NCI-H510A (cell line): ENCODE measurements at regions not wholly inside any gene's neighbourhood (a gene's known extent, or its start where the extent isn't known, plus 50 kb on each side); places are given as distances from the start of the nearest gene placed in this dataset.

Source experiments
- DNase-seq: peaks from one replicate; lab custom pipeline; 2025; lab: John Stamatoyannopoulos, UW

- no peak for DNase-seq
Measured at GRCh38 chr15:69893086-69893485, 204.6 kb downstream of the TLE3 start.

- no peak for DNase-seq
Measured at GRCh38 chr15:69893863-69894262, 203.9 kb downstream of the TLE3 start.

- no peak for DNase-seq
Measured at GRCh38 chr15:69895202-69895601, 202.5 kb downstream of the TLE3 start.

GRCh38 chr15:69896606-69897005 is 201.1 kb downstream of the TLE3 start:
- no peak for DNase-seq

- DNase-seq, result no peak
Measured at GRCh38 chr15:69897061-69897460, 200.7 kb downstream of the TLE3 start.

GRCh38 chr15:69897471-69898237 is 200.1 kb downstream of the TLE3 start:
- no peak for DNase-seq

- no peak for DNase-seq
Measured at GRCh38 chr15:69898243-69898642, 199.5 kb downstream of the TLE3 start.

GRCh38 chr15:69902414-69903062 is 195.2 kb downstream of the TLE3 start:
- no peak for DNase-seq

- no peak for DNase-seq
Measured at GRCh38 chr15:69903470-69904469, 193.9 kb downstream of the TLE3 start.

GRCh38 chr15:69906256-69907185 is 191.2 kb downstream of the TLE3 start:
- DNase-seq, result no peak

GRCh38 chr15:69908060-69908459 is 189.7 kb downstream of the TLE3 start:
- no peak for DNase-seq

GRCh38 chr15:69908590-69909420 is 188.9 kb downstream of the TLE3 start:
- DNase-seq, result no peak

GRCh38 chr15:69909719-69910444 is 187.8 kb downstream of the TLE3 start:
- no peak for DNase-seq

GRCh38 chr15:69910514-69910913 is 187.2 kb downstream of the TLE3 start:
- no peak for DNase-seq

GRCh38 chr15:69912116-69912515 is 185.6 kb downstream of the TLE3 start:
- no peak for DNase-seq

GRCh38 chr15:69914040-69914439 is 183.7 kb downstream of the TLE3 start:
- no peak for DNase-seq

GRCh38 chr15:69914960-69915359 is 182.8 kb downstream of the TLE3 start:
- DNase-seq, result no peak

- no peak for DNase-seq
Measured at GRCh38 chr15:69916169-69916785, 181.4 kb downstream of the TLE3 start.

GRCh38 chr15:69917056-69917455 is 180.7 kb downstream of the TLE3 start:
- no peak for DNase-seq
